K562 (cell line): ENCODE measurements at regions not wholly inside any gene's neighbourhood (a gene's known extent, or its start where the extent isn't known, plus 50 kb on each side); places are given as distances from the start of the nearest gene placed in this dataset.
A peak's percentile ranks its signal among the peaks of the same experiment; 100 is the strongest.

ENCODE experiments used
- ATAC-seq: fragments of 200-7000 bp; cut with Tn5 transposase; 3 replicates; pipeline ENCODE4 v1.9.1; 2020; ENCODE audit warnings: moderate library complexity
- BruUV-seq: library from RNA; stranded (reverse); fragments of 400-500 nt; replicated peaks from 2 replicates; lab custom pipeline; 2021; lab: Mats Ljungman, UMichigan
- CTCF ChIA-PET: fragments of 300-600 bp; formaldehyde crosslinking; extraction: SDS; loops from one replicate; lab custom pipeline; 2021; ENCODE audit warnings: low intra/inter-chr PET ratio; lab: Yijun Ruan, JAX
- POLR2A ChIA-PET: fragments of 300-600, 350-650 bp; sonication (Branson Sonifier 250); formaldehyde crosslinking; extraction: SDS; loops from one replicate; lab custom pipeline; 2021; ENCODE audit warnings: antibody characterized with exemption, inconsistent platforms; lab: Yijun Ruan, JAX
- DNase-seq, 4 experiments: peaks; one replicate each; pipeline versions ENCODE4 v3.0.0 to v3.0.0-alpha.2; 2011 to 2018; ENCODE audit warnings: low spot score in 3 of 4, mixed read lengths in 3 of 4; ENCODE audit errors: extremely low read depth in 1 of 4
- FAIRE-seq: peaks from 2 replicates; lab custom pipeline; 2011; peaks lifted over from hg19 to GRCh38; lab: Jason Lieb, UNC
- H2AFZ ChIP-seq: 2 replicates; pipeline ENCODE4 v1.6.0; 2011; ENCODE audit warnings: low read depth, low read length, control low read depth, inconsistent platforms
- H3K27ac ChIP-seq: fragments of 200-600 bp; 3 replicates; pipeline ENCODE4 v1.8.0; 2011; ENCODE audit warnings: low read depth, mild to moderate bottlenecking, control low read depth, inconsistent platforms, low read length, moderate library complexity, mixed read lengths; ENCODE audit errors: extremely low read depth
- H3K27me3 ChIP-seq, 2 experiments: fragments of 300-600 bp in 1 of 2; 2 replicates in 1 of 2; 3 replicates in 1 of 2; pipeline versions ENCODE4 v1.6.0 to v1.8.0; 2011; ENCODE audit warnings: inconsistent platforms in 2 of 2, low read length in 2 of 2, mild to moderate bottlenecking in 1 of 2, mixed read lengths in 1 of 2, moderate library complexity in 1 of 2; ENCODE audit not compliant: control insufficient read depth in 2 of 2, insufficient read depth in 2 of 2
- H3K36me3 ChIP-seq: fragments of 300-600 bp; 3 replicates; pipeline ENCODE4 v1.8.0; 2011; ENCODE audit warnings: mild to moderate bottlenecking, low read length, inconsistent platforms; ENCODE audit not compliant: control insufficient read depth, insufficient read depth
- H3K4me1 ChIP-seq, 2 experiments: fragments of 200-600 bp in 1 of 2; replicated peaks in 1 of 2; 2 replicates in 1 of 2; 3 replicates in 1 of 2; pipeline versions ENCODE4 v1.5.1 to v1.8.0; 2011; ENCODE audit warnings: inconsistent platforms in 2 of 2, low read length in 2 of 2, mild to moderate bottlenecking in 1 of 2, mixed read lengths in 1 of 2, moderate library complexity in 1 of 2; ENCODE audit not compliant: control insufficient read depth in 2 of 2, insufficient read depth in 2 of 2
- H3K4me2 ChIP-seq: 2 replicates; pipeline ENCODE4 v1.6.1; 2011; ENCODE audit warnings: low read length, control low read depth, inconsistent platforms, mixed read lengths; ENCODE audit not compliant: insufficient read depth
- H3K4me3 ChIP-seq: fragments of 200-600 bp; sonication (generic), shearing (Covaris generic); 2 replicates; pipeline ENCODE4 v1.5.1; 2016; ENCODE audit warnings: control low read depth, inconsistent platforms
- H3K79me2 ChIP-seq: fragments of 200-600 bp; 3 replicates; pipeline ENCODE4 v1.8.0; 2011; ENCODE audit warnings: low read length, inconsistent platforms; ENCODE audit not compliant: control insufficient read depth, insufficient read depth
- H3K9ac ChIP-seq, 2 experiments: 2 replicates each; pipeline versions ENCODE4 v1.6.0 to v1.6.1; 2011; ENCODE audit warnings: low read depth in 2 of 2, low read length in 2 of 2, control low read depth in 1 of 2, inconsistent platforms in 1 of 2, mild to moderate bottlenecking in 1 of 2, mixed read lengths in 1 of 2; ENCODE audit not compliant: insufficient read depth in 1 of 2
- H3K9me1 ChIP-seq: one replicate; pipeline ENCODE4 v1.6.0; 2011; ENCODE audit warnings: inconsistent platforms, mild to moderate bottlenecking, low read length, moderate library complexity; ENCODE audit not compliant: control insufficient read depth, insufficient read depth
- H3K9me3 ChIP-seq: replicated peaks from 2 replicates; pipeline ENCODE4 v1.5.1; 2011; ENCODE audit warnings: low read depth, low read length, inconsistent platforms; ENCODE audit not compliant: control insufficient read depth, insufficient read depth
- H4K20me1 ChIP-seq: replicated peaks from 2 replicates; pipeline ENCODE4 v1.6.1; 2011; ENCODE audit warnings: low read length, inconsistent platforms, mixed read lengths; ENCODE audit not compliant: control insufficient read depth, insufficient read depth
- ARID4B ChIP-seq: sonication (generic); formaldehyde crosslinking; IDR thresholded peaks from 2 replicates; pipeline ENCODE4 v1.8.0; 2022; ENCODE audit warnings: mild to moderate bottlenecking, missing genetic modification reagents
- ETS1 ChIP-seq: conservative IDR thresholded peaks from 2 replicates; pipeline ENCODE4 v1.6.1; 2011; ENCODE audit warnings: low read depth, mild to moderate bottlenecking, low read length; ENCODE audit not compliant: control insufficient read depth
- HDGF ChIP-seq: fragments of 450-650 bp; IDR thresholded peaks from 2 replicates; pipeline ENCODE4 v1.6.1; 2016
- HNRNPK ChIP-seq: fragments of 200-400 bp; formaldehyde crosslinking; IDR thresholded peaks from one replicate; pipeline ENCODE4 v1.6.1; 2018; ENCODE audit warnings: mild to moderate bottlenecking, low read depth, low read length; ENCODE audit not compliant: poor library complexity, severe bottlenecking
- MED1 ChIP-seq: sonication (generic); formaldehyde crosslinking; IDR thresholded peaks from 2 replicates; pipeline ENCODE4 v1.8.1; 2023; ENCODE audit warnings: missing genetic modification reagents, borderline replicate concordance
- POLR2AphosphoS5 ChIP-seq: IDR thresholded peaks from 2 replicates; pipeline ENCODE4 v1.6.1; 2011; ENCODE audit warnings: mild to moderate bottlenecking, low read depth, low read length, moderate library complexity; ENCODE audit not compliant: control insufficient read depth, insufficient read depth
- RBM14 ChIP-seq: fragments of 200-400 bp; formaldehyde crosslinking; IDR thresholded peaks from 2 replicates; pipeline ENCODE4 v1.6.1; 2018; ENCODE audit warnings: low read depth, mild to moderate bottlenecking, low read length, moderate library complexity, borderline replicate concordance; ENCODE audit not compliant: insufficient read depth
- RBM25 ChIP-seq: fragments of 200-400 bp; formaldehyde crosslinking; IDR thresholded peaks from 2 replicates; pipeline ENCODE4 v1.6.1; 2018; ENCODE audit warnings: low read length, low read depth, moderate library complexity; ENCODE audit not compliant: severe bottlenecking
- SIRT6 ChIP-seq: IDR thresholded peaks from one replicate; pipeline ENCODE4 v1.6.1; 2012; ENCODE audit warnings: low read depth, mild to moderate bottlenecking, control low read depth, inconsistent platforms, low read length, moderate library complexity
- SRF ChIP-seq, 2 experiments: fragments of 250-450, 450-650 bp in 1 of 2; sonication (Bioruptor Pico) in 1 of 2; sonication (generic) in 1 of 2; formaldehyde crosslinking; IDR thresholded peaks; 2 replicates each; pipeline versions ENCODE4 v1.5.0 to v1.5.1; 2020 to 2022; ENCODE audit warnings: mild to moderate bottlenecking in 1 of 2, missing genetic modification reagents in 1 of 2
- TAL1 ChIP-seq: fragments of 450-650 bp; IDR thresholded peaks from 2 replicates; pipeline ENCODE4 v1.6.1; 2016; ENCODE audit warnings: mild to moderate bottlenecking
- WHSC1 ChIP-seq: IDR thresholded peaks from one replicate; pipeline ENCODE4 v1.6.1; 2012; ENCODE audit warnings: low read length, control low read depth, inconsistent platforms
- XRCC3 ChIP-seq: fragments of 450-650 bp; IDR thresholded peaks from 2 replicates; pipeline ENCODE4 v1.6.1; 2017; ENCODE audit warnings: mild to moderate bottlenecking, moderate library complexity
- ZNF124 ChIP-seq: sonication (generic); formaldehyde crosslinking; IDR thresholded peaks from 2 replicates; pipeline ENCODE4 v1.8.1; 2022; ENCODE audit warnings: missing genetic modification reagents
- ZNF174 ChIP-seq: fragments of 250-450 bp; sonication (Bioruptor Pico); IDR thresholded peaks from 2 replicates; pipeline ENCODE4 v1.4.0; 2020; ENCODE audit warnings: mild to moderate bottlenecking
- ZNF764 ChIP-seq: fragments of 250-450 bp; sonication (Bioruptor Pico); IDR thresholded peaks from 2 replicates; pipeline ENCODE4 v1.4.0; 2020; ENCODE audit warnings: low read depth, mild to moderate bottlenecking, moderate library complexity
- WGBS: fragments of 100-300 bp; shearing (Covaris generic); methylation state at CpG from one replicate; pipeline ENCODE4 v1.1.6; 2016; ENCODE audit warnings: low coverage, mixed read lengths; ENCODE audit not compliant: insufficient coverage; ENCODE audit errors: missing lambda C conversion rate; 5-methylcytosine and 5-hydroxymethylcytosine counted together
- in situ Hi-C: fragments of 300-500 bp; cut with MboI; formaldehyde crosslinking; loops from 4 replicates; pipeline ENCODE4 v1.15.0; 2018; ENCODE audit warnings: inconsistent platforms, mixed read lengths
- intact Hi-C: fragments of 100-400 bp; cut with micrococcal nuclease; formaldehyde crosslinking; loops from 2 replicates; pipeline ENCODE4 v1.14.2; 2022

GRCh38 chr1:30311749-30312148 is 411.6 kb downstream of the MATN1 start (continued):
- no peak for TF ChIP-seq SIRT6
- TF ChIP-seq RBM25, result no peak
- TF ChIP-seq ARID4B (CRISPR knock-in tag), result no peak
- TF ChIP-seq HNRNPK, result no peak
- TF ChIP-seq, all 486 proteins: peak for 0

- intact Hi-C loops, result no loop called here
- Histone ChIP-seq H3K79me2 (no peaks in the 10 kb centered on the region), H3K27ac (no peak overlapping the region), H3K9me3 (no peaks in the 10 kb centered on the region), H3K4me3 (no peak overlapping the region), H3K9me1 (no peaks in the 10 kb centered on the region), H3K36me3 (no peaks in the 10 kb centered on the region), H3K4me1 (no peaks in the 10 kb centered on the region), H4K20me1 (no peaks in the 10 kb centered on the region), H3K4me2 (no peak overlapping the region), H3K9ac (peak overlapping the region in 1 of 2 experiments; percentile 36; a peak in 1 of 4 replicates), H3K27me3 (peaks cover 0 to 10% of the 10 kb centered on the region in 2 experiments; a peak in 2 of 5 replicates), H2AFZ (no peak overlapping the region)
- ChIA-PET POLR2A (interaction anchor here (1.3 kb wide), 1 partner anchor 18 kb away, joined by 3 read pairs; no protein-coding TSS in a partner anchor), CTCF (no interaction called here)
- no peak for DNase-seq
- BruUV-seq, result no TSS peak
- ATAC-seq, result no peak
- in situ Hi-C loops, result no loop called here
- no peak for FAIRE-seq
- 1% methylated on average over 10 of the region's 11 CpGs for WGBS
- TF ChIP-seq POLR2AphosphoS5 (no peak), RBM14 (no peak), XRCC3 (no peak), SRF (CRISPR knock-in tag; IDR thresholded peaks at IDR 0.05) (no peak), ETS1 (no peak), WHSC1 (no peak), ZNF124 (CRISPR knock-in tag) (no peak), ZNF764 (no peak), TAL1 (no peak), MED1 (CRISPR knock-in tag) (no peak), HDGF (no peak), ZNF174 (CRISPR knock-in tag) (no peak)
Measured at GRCh38 chr1:30310966-30311742, 412.2 kb downstream of the MATN1 start.
